IPS-15b (cell line): ENCODE measurements at regions not wholly inside any gene's neighbourhood (a gene's known extent, or its start where the extent isn't known, plus 50 kb on each side); places are given as distances from the start of the nearest gene placed in this dataset.

Source experiments
- H3K27me3 ChIP-seq: one replicate; pipeline ENCODE4 v1.6.1; 2013; ENCODE audit warnings: low read length; ENCODE audit not compliant: control insufficient read depth, insufficient read depth
- H3K36me3 ChIP-seq: one replicate; pipeline ENCODE4 v1.6.1; 2013; ENCODE audit warnings: low read length; ENCODE audit not compliant: control insufficient read depth, insufficient read depth
- H3K4me1 ChIP-seq: one replicate; pipeline ENCODE4 v1.6.1; 2013; ENCODE audit warnings: mild to moderate bottlenecking, low read length; ENCODE audit not compliant: control insufficient read depth, insufficient read depth
- H3K4me3 ChIP-seq: one replicate; pipeline ENCODE4 v1.5.1; 2013; ENCODE audit warnings: low read depth, low read length
- H3K9ac ChIP-seq: one replicate; pipeline ENCODE4 v1.6.1; 2013; ENCODE audit warnings: low read depth, mild to moderate bottlenecking, low read length
- H3K9me3 ChIP-seq: one replicate; pipeline ENCODE4 v1.6.1; 2013; ENCODE audit warnings: mild to moderate bottlenecking, low read length; ENCODE audit not compliant: control insufficient read depth, insufficient read depth

- Histone ChIP-seq H3K36me3 (no peaks in the 10 kb centered on the region), H3K4me3 (no peak overlapping the region), H3K4me1 (no peaks in the 10 kb centered on the region), H3K27me3 (no peaks in the 10 kb centered on the region), H3K9ac (no peak overlapping the region), H3K9me3 (no peaks in the 10 kb centered on the region)
These were observed 320.2 kb upstream of the CHD6 start for GRCh38 chr20:41938353-41938752.

DNA sequence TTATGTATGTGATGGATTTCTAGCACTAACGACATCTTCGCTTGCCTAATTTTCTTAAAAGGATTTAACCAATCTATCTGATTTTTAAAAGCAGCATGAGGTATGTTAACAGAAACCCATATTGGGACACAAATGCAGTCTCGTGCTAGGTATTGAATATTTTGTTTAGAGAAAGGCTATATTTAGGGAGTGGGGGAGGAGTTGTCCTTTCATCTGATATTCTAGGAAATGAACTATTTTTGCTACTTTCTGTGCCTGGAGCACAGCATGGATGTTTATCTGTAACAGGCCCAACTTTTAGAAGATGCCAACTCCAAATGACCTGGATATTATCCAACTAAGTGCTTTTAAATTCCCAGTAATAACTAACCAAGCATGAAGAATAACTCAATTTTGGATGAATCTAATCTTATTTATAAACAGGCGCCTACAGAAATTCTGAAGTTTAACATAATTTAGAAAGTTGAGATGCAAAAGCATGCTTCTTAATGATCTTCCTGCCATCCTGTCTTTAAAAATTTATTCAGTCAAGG lies 317.1 kb upstream of the CHD6 start:
- H3K36me3 ChIP-seq = no peaks in the 10 kb centered on the region
- H3K4me3 ChIP-seq = no peak overlapping the region
- H3K9me3 ChIP-seq = no peaks in the 10 kb centered on the region
- no peaks in the 10 kb centered on the region for H3K27me3 ChIP-seq
- no peak overlapping the region for H3K9ac ChIP-seq
- H3K4me1 ChIP-seq = no peaks in the 10 kb centered on the region

DNA sequence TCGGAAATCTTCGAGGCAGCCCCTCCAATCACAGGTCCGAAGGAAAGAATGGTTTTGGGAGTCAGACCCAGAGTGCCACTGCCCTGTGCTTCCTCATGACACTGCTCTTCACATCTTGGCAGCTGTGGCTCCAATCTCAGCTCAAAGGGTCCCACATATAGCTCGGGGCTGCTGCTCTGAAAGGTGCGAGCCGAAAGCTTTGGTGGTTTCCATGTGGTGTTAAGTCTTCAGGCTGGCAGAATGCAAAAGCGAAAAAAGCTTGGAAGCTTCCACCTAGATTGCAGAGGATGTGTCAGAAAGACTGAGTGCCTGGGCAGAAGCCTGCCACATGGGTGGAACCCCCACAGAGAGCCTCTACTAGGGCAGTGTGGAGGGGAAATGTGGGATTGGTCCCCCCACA lies 314.3 kb upstream of the CHD6 start:
- Histone ChIP-seq H3K27me3 (no peaks in the 10 kb centered on the region), H3K9me3 (no peaks in the 10 kb centered on the region), H3K36me3 (no peaks in the 10 kb centered on the region), H3K9ac (no peak overlapping the region), H3K4me3 (no peak overlapping the region), H3K4me1 (no peaks in the 10 kb centered on the region)

GRCh38 chr20:41927655-41928054 lies 309.5 kb upstream of the CHD6 start:
- no peak overlapping the region for H3K9ac ChIP-seq
- H3K27me3 ChIP-seq = no peaks in the 10 kb centered on the region
- H3K36me3 ChIP-seq = no peaks in the 10 kb centered on the region
- no peaks in the 10 kb centered on the region for H3K9me3 ChIP-seq
- H3K4me3 ChIP-seq = no peak overlapping the region
- no peaks in the 10 kb centered on the region for H3K4me1 ChIP-seq

DNA sequence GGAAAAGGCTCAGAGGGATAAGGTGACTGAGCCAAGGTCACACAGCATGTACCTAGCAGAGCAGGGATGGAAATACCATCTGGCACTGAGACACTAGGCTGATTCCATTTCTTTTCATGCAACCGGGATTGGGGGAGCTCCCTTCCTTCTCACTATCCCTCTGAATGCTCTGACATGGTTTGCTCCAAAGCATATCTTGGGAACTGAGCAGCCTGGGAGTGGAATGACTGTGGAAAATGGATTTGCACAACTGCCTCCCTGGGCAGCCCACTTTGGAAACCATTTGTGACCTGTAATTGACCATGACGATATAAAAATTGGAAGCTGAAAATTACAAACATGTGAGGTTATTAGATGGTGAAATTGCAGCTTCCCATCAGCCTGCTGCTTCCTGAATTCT lies 309.0 kb upstream of the CHD6 start:
- no peaks in the 10 kb centered on the region for H3K4me1 ChIP-seq
- no peaks in the 10 kb centered on the region for H3K9me3 ChIP-seq
- H3K4me3 ChIP-seq = no peak overlapping the region
- H3K9ac ChIP-seq = no peak overlapping the region
- no peaks in the 10 kb centered on the region for H3K36me3 ChIP-seq
- no peaks in the 10 kb centered on the region for H3K27me3 ChIP-seq

DNA sequence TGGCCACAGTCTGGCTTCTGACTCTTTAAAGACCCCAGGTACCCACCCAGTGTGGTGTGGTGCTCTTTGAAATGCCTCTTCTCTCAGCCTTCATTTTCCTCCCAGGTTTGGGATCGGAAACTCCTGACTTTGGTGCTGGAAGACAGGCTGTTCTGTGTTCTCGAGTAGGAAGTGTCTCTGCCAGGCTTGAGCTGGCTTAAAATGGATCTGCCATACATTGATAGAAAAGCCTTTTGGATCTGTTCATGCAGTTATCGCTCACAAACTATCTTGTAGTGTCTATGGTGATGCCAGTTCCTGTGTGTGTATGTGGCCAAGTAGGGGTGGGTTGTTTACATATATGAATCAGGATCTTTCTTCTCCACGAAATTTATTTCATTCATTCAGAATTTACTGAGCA lies 307.3 kb upstream of the CHD6 start:
- H3K4me3 ChIP-seq = no peak overlapping the region
- H3K36me3 ChIP-seq = no peaks in the 10 kb centered on the region

DNA sequence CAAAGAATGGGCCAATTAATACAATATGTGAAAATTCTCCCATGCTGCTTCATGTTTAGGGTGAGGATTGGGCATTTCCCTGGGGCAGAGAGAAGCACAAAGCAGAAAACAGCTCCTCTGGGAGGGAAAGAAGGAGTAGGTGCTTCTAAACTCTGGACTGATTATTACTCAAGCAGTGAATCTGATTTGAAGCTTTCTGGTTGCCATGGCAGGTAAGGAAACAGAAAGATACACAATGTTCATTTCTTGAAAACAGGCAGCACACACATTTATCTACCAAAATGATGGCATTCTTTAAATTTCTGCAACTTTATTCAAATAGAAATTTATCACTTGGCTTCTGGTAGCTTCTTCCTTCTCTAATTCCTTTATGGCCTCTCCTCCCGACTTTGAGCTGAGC lies 305.4 kb upstream of the CHD6 start:
- H3K27me3 ChIP-seq = no peaks in the 10 kb centered on the region
- H3K4me3 ChIP-seq = no peak overlapping the region
- no peaks in the 10 kb centered on the region for H3K4me1 ChIP-seq
- H3K9ac ChIP-seq = no peak overlapping the region
- H3K36me3 ChIP-seq = no peaks in the 10 kb centered on the region
- H3K9me3 ChIP-seq = no peaks in the 10 kb centered on the region

More for the DNA sequence above, 307.3 kb upstream of the CHD6 start:
- no peak overlapping the region for H3K9ac ChIP-seq
- no peaks in the 10 kb centered on the region for H3K27me3 ChIP-seq
- no peaks in the 10 kb centered on the region for H3K4me1 ChIP-seq
- no peaks in the 10 kb centered on the region for H3K9me3 ChIP-seq

DNA sequence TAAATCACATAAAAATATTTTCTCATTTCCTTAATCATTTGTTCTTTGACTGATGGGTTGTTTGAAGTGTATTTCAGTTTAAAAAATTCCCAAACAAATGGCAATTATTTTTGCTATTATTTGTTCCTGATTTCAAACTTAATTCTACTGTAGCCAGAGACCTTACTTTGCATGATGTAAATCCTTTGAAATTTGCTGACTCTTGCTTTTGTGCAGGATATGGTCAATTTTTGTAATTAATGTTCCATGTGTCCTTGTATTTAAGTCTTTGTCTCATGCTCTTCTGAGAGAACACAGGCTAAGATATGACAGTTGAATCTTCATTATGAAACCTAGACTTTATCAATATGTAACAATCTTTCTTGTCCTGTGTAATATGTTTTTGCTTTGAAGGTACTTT lies 295.0 kb upstream of the CHD6 start:
- Histone ChIP-seq H3K9ac (no peak overlapping the region), H3K4me3 (no peak overlapping the region), H3K4me1 (no peaks in the 10 kb centered on the region), H3K36me3 (no peaks in the 10 kb centered on the region), H3K9me3 (peaks cover 7% of the 10 kb centered on the region), H3K27me3 (no peaks in the 10 kb centered on the region)

DNA sequence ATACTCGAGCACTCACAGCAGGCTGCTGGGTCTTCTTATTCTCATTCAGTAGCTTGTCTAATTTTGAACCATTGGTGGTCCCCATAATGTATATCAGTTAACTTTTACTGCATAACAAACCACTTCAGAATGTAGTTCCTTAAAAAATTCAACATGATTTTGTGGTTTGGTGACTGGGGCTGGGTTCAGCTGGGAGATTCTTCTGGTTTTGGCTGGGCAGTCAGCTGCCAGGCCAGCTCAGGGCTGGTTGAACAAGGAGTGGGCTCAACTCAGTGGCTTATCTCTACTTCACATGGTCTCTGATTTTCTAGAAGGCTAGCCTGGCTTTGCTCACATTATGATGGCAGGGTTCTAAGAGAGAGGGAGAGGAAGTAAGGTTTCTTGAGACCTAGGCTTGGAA lies 292.4 kb upstream of the CHD6 start:
- Histone ChIP-seq H3K4me1 (no peaks in the 10 kb centered on the region), H3K4me3 (no peak overlapping the region), H3K9ac (no peak overlapping the region), H3K36me3 (no peaks in the 10 kb centered on the region), H3K27me3 (no peaks in the 10 kb centered on the region), H3K9me3 (peaks cover 7% of the 10 kb centered on the region)

DNA sequence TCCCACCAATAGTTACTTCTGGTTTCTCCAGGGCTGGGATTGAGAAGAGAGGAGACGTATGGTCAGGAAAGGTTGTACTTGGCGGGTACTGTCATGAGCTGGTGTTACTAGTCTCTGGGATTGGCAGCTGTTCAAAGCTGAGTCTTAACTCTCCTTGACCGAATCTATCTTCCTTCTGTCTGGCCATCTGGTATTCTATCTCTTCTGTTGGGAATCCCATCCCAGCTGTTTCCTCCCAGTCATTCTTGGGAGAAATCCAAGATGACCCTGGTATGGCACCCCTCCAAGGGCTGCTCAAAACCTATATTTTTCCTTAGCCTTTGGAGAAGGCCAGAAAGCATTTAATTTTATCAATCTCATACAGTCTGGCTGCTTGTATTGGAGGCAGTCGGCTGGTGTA lies 287.0 kb upstream of the CHD6 start:
- no peak overlapping the region for H3K4me3 ChIP-seq
- H3K27me3 ChIP-seq = no peaks in the 10 kb centered on the region
- peaks cover under 1% of the 10 kb centered on the region for H3K9me3 ChIP-seq
- H3K4me1 ChIP-seq = no peaks in the 10 kb centered on the region
- no peaks in the 10 kb centered on the region for H3K36me3 ChIP-seq
- H3K9ac ChIP-seq = no peak overlapping the region

DNA sequence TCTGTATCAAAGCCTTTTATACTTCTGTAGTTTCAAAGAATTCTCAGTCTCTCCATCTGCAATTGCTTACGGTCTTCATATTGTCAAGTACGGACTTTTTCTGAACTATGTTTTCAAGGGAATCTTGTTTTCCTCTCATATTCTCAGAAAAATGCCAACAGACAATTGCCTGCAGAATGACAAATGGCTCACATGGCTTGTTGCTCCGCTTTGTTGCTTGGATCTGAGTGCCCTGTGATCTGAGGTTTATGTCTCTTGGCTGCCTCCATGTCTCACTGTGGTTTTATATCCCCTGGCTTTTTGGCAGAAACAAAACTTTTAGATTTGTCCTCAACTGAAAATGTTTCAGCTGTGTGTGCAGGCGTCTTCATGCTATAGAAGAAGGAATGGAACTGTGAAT lies 285.4 kb upstream of the CHD6 start:
- Histone ChIP-seq H3K4me3 (no peak overlapping the region), H3K36me3 (no peaks in the 10 kb centered on the region), H3K4me1 (no peaks in the 10 kb centered on the region), H3K9ac (no peak overlapping the region), H3K9me3 (no peaks in the 10 kb centered on the region), H3K27me3 (no peaks in the 10 kb centered on the region)

- no peaks in the 10 kb centered on the region for H3K27me3 ChIP-seq
- H3K9me3 ChIP-seq = no peaks in the 10 kb centered on the region
- H3K4me3 ChIP-seq = no peak overlapping the region
- H3K4me1 ChIP-seq = no peaks in the 10 kb centered on the region
- no peak overlapping the region for H3K9ac ChIP-seq
- no peaks in the 10 kb centered on the region for H3K36me3 ChIP-seq
These were observed 284.2 kb upstream of the CHD6 start for GRCh38 chr20:41902346-41902745.
